C1 segment of cervical spinal cord (tissue), 14 donors: ENCODE measurements at regions not wholly inside any gene's neighbourhood (a gene's known extent, or its start where the extent isn't known, plus 50 kb on each side); places are given as distances from the start of the nearest gene placed in this dataset.

Source experiments
- DNase-seq, 14 donors: peaks; one replicate each; lab custom pipeline; 2025; lab: John Stamatoyannopoulos, UW

GRCh38 chr5:54719384-54720283, 202.1 kb downstream of the SNX18 start:
- DNase-seq = peak in 1 of 14 donors; percentile 47

DNA sequence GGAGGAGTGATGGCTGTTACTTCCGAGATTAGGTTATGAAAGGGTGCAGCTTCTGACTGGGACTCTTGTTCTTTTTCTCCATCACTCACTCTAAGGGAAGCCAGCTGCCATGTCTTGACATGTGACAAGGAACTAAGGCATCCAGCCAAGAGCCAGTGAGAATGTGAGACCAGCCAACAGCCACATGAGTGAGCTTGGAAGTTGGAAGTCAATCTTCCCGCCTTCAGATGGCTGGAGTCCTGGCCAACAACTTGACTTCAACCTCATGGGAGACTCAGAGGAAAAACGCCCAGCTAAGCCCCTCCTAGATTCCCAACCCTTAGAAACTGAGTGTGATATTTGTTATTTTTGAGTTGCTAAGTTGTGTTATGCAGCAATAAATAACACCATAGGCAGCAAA, 201.1 kb downstream of the SNX18 start:
- peak in 4 of 14 donors; percentile 15 to 48 (median 27) for DNase-seq

DNA sequence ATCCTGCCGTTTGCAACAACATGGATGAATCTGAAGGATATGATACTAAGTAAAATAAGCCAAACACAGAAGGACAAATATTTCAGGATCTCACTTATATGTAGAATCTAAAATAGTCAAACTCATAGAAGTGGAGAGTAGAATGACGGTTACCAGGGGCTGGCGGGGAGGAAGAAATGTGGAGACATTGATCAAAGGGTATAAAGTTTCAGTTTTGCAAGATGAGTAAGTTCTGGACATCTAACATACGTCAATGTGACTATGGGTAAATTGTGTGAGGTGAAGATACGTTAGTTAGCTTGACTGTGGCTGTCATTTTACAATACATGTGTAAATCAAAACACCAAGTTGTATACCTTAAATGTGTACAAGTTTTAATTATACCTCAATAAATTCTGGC, 200.3 kb downstream of the SNX18 start:
- DNase-seq = no peak

GRCh38 chr5:54717459-54717858, 199.9 kb downstream of the SNX18 start:
- DNase-seq = no peak

GRCh38 chr5:54713923-54714581, 196.5 kb downstream of the SNX18 start:
- DNase-seq = no peak

- no peak for DNase-seq
Observed at GRCh38 chr5:54709096-54709495, 191.5 kb downstream of the SNX18 start.

DNA sequence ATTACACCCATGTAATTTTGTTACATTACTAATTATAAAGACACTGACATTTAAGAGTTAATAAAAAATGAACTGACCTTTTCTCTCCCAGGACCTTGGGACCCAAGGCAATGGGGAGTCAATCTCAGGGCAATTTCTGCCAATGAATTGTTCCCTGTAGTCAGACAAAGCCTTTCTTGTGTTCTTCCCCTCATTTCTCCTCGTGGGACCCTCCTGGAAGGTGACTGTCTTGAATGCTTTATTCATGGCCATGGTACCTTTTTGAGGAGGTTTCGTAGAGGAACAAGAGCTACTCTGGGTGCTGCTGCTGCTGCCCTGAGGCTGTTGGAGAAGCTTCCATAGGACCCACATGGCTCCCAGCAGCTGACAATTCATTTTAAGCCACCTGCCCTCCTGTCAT, 190.3 kb downstream of the SNX18 start:
- no peak for DNase-seq

GRCh38 chr5:54705994-54706653, 188.6 kb downstream of the SNX18 start:
- no peak for DNase-seq

GRCh38 chr5:54704825-54705224, 187.3 kb downstream of the SNX18 start:
- no peak for DNase-seq

DNA sequence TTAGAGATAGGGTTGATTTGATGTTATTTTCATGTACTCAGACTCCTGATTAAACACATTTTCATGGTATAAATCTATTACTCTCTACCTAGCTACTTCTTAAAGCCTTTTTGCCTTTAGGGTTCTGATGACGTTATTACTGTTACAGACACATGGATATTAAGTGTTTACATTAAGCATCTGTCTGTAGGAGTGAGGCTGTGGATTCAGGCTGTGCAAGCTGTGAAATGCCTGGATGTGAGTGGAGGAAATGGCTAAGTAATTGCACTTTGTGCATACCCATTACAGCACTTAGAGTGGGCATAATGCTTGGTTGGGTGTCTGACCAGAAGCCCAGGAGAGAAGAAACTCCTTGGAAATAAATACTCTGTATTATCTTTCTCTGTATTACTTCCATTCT, 186.8 kb downstream of the SNX18 start:
- no peak for DNase-seq

DNA sequence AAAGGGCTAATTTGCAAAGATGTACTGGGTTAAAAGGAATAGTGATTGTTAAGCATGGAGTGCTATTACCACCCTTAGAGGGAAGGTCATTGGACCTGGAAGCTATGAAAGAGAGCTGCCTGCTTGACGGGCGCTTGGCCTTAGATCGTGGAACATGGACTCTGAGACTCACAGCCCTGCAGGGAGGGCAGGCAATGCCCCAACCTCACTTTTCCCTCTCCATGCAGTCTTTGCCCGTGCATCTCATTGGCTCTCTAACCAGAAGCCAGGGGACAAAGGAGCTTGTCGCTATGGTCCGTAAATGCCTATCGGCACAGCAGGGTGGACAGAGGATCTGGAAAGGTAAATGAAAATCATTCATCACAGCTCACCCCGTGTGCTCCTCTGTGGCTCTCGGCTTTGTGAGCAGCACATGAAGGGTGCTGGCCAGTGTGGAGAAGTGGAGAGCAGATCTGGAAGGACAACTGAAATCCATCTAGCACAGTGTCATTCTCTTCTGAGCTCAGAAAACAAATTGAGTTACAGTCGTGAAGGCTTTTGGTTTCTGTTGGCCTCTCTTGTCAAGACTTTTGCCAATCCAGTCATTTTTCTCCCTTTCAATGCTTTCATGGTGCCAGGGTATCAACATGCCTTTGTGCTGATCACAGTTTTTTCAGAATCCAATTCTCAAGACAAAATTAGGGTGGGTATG, 186.2 kb downstream of the SNX18 start:
- peak in 1 of 14 donors; percentile 13 for DNase-seq

DNA sequence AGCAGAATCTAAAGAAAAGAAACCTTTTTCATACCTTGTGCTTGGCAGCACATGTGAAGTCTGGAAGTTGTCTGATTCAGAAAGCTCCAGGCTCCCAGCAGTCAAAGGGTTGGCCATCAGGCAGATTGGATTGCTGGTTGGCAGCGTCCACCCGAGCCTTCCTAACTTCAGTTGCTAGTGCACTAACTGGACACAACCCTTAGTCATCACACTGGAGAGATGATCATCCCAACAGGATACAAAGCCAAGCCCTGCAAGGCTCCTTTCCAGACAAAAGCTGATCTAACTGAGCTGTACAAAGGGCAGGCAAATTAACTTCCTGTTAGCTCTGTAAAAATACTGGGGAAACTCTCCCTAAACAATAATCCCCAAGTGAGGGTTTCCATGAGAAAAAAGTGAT, 185.6 kb downstream of the SNX18 start:
- DNase-seq = peak in 2 of 14 donors; percentile 9 to 32

DNA sequence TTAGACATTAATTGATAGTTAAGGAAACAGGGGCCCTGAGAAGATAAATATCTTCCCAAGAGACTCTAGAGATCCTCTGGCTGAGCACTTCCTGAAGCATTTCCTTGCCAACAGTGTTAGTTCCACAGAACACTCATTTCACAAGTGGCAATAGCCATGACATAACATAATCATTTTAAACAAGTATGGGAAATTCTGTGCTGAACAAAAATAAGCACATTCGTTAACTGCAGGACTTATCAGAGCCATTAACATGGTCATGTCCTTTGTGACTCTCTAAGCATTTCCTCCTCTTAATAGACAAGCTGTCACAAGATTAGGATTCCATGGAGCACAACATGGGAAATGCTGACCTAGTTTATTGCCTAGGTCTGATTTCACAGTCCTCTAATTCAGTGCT, 184.9 kb downstream of the SNX18 start:
- no peak for DNase-seq

- DNase-seq = no peak
Observed at GRCh38 chr5:54700986-54701578, 183.5 kb downstream of the SNX18 start.

DNA sequence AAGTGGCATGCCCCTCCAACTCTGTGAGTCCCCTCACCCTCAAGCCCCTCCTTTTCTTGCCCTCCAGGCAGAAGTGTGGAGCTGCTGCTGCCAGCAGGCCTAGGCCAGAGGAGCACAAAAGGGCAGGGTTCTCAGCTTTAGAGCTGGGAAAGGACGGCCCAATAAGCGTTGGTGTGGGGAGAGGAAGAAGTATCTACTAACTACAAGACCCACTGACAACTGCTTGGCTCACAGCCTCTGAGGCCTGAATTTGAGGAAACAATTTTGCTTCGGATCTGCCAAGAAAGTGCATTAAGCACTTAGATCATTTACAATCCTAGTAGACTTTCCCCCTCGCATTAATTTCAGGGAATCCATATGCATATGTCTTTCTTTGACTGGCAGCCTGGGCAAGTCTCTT, 179.4 kb downstream of the SNX18 start:
- DNase-seq = no peak

DNA sequence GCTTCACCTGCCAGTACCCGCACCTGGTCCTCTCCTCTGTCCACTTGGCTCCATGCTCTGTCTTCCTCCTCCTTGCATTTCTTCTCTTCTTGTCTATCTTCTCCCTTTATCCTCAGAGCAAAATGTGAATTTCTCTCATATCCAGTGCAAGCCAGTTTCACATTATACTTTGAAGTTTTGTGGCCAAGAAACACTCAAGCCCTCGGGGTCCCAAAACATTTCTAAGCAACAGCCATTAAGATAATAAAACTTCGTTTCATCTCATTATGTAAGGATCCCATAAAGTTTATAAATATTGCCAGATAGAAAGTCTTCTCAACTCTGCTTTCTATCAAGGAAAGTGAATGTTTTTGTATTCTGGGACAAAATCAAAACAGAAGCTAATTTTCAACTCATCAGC, 178.8 kb downstream of the SNX18 start:
- no peak for DNase-seq

DNA sequence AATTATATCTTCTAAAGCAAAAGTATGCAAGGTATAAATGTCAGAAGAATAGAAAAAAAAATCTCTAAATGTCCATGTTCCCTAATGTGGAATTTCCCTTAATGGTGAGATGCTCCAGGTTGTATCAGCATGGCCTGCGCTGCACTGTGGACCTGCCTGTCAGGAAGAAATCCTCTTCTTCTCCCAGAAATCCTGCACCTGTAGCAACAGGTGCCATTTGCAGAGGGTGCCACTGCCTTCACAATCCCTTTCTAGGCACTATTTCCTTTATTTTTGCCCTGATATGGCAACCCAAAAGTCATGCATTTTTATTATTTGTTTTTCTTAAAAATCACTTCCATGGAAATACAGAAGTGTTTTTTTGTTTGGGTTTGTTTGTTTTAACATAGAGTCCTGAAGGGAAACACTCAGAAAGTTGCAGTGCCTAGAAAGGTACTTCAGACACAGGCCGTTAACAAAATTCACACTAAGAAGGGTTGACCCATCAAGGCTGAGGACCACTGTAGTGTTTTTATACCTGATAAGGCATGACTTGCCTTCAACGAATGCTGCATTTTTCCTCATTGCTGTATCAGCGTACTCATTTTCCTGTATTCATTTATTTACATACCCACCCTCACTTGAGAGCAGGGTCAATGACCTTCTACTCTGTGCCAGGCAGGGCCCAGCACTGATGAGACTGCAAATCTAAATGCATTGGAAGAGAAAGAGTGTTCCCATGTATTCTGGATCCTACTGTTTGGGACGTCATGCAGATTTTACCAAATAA, 177.8 kb downstream of the SNX18 start:
- no peak for DNase-seq

- DNase-seq = no peak
Observed at GRCh38 chr5:54693936-54694657, 176.5 kb downstream of the SNX18 start.

- DNase-seq = no peak
Observed at GRCh38 chr5:54692631-54693030, 175.1 kb downstream of the SNX18 start.

GRCh38 chr5:54691656-54692055, 174.1 kb downstream of the SNX18 start:
- DNase-seq = no peak
